ENCODE measurements at regions not wholly inside any gene's neighbourhood (a gene's known extent, or its start where the extent isn't known, plus 50 kb on each side); places are given as distances from the start of the nearest gene placed in this dataset.

DNA sequence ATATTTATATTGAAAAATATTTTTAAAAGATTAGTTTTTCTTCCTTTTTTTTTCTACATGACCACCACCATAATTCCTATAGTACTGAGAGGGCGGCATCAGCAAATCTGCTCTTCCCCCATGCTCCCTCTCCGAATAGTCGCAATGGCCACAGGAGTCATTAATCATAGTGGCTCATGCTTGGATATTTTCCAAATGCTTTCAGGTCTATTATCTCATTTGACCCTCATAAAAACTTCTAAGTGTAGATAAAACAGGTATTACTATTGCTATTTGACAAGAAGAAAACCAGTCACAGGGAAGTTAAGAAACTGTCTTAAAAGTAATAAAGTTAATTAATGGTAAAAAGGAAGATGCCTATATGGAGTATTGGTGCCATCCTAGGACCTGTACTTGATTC lies 440.7 kb downstream of the CMPK2 start:
- TF ChIP-seq SUZ12 (IDR thresholded peaks at IDR 0.05; ENCODE audit: extremely low read depth, insufficient read depth, insufficient read length) = no peak
- no peak for TF ChIP-seq YY1 (IDR thresholded peaks at IDR 0.05; ENCODE audit: insufficient read depth, insufficient read length)

Measured in NT2/D1 (cell line).